ENCODE measurements at regions not wholly inside any gene's neighbourhood (a gene's known extent, or its start where the extent isn't known, plus 50 kb on each side); places are given as distances from the start of the nearest gene placed in this dataset.

GRCh38 chr12:81992461-81992860, 233.3 kb upstream of the PPFIA2 start:
- H3K9me3 Mint-ChIP-seq (ENCODE audit: insufficient read depth), result peaks cover 2% of the 10 kb centered on the region
- CTCF ChIA-PET, result no interaction called here

GRCh38 chr12:81991868-81992267, 232.7 kb upstream of the PPFIA2 start:
- no peak overlapping the region for H3K4me3 ChIP-seq (ENCODE audit: control extremely low read depth in 1 of 5, extremely low read depth in 1 of 5, insufficient read depth in 1 of 5, low read depth in 2 of 5, low read length in 4 of 5)
- H3K27me3 Mint-ChIP-seq, result no peaks in the 10 kb centered on the region
- H3K4me1 Mint-ChIP-seq, result no peaks in the 10 kb centered on the region
- no peaks in the 10 kb centered on the region for H3K9me3 ChIP-seq (ENCODE audit: control extremely low read depth in 1 of 3, control insufficient read depth in 2 of 3, insufficient read depth in 1 of 3, low read length in 2 of 3)
- no peak overlapping the region for H3K4me2 ChIP-seq (replicated peaks; ENCODE audit: low read depth, low read length, poor library complexity, severe bottlenecking)
- intact Hi-C loops (cut with micrococcal nuclease), result no loop called here
- ATAC-seq (ENCODE audit: low read depth) (no peak), DNase-seq (no peak)
- no peak overlapping the region for H3K9ac ChIP-seq (ENCODE audit: low read length)
- POLR2A ChIA-PET, result no interaction called here
- H3K79me2 ChIP-seq (ENCODE audit: control insufficient read depth, insufficient read depth, low read length), result no peaks in the 10 kb centered on the region
- H3K4me3 Mint-ChIP-seq, result no peak overlapping the region
- CTCF ChIA-PET, result no interaction called here
- no peak for TF ChIP-seq CTCF (IDR thresholded peaks at IDR 0.05)
- TF ChIP-seq EZH2 (IDR thresholded peaks at IDR 0.05; ENCODE audit: borderline replicate concordance, insufficient read depth, low read depth, low read length, poor library complexity, severe bottlenecking), result no peak
- no peak overlapping the region for H2AFZ ChIP-seq (ENCODE audit: insufficient read depth, low read depth, low read length, poor library complexity, severe bottlenecking)
- H3K27ac ChIP-seq (ENCODE audit: low read length in 2 of 2), result no peak overlapping the region
- no peak overlapping the region for H3K27ac Mint-ChIP-seq
- H3K36me3 ChIP-seq (replicated peaks in 1 of 2; ENCODE audit: control extremely low read depth in 1 of 2, control insufficient read depth in 1 of 2, extremely low read depth in 1 of 2, insufficient read depth in 2 of 2, low read length in 1 of 2), result no peaks in the 10 kb centered on the region
- no peaks in the 10 kb centered on the region for H3K4me1 ChIP-seq (ENCODE audit: control insufficient read depth in 2 of 2, insufficient read depth in 2 of 2, low read length in 2 of 2)
- no peaks in the 10 kb centered on the region for H4K20me1 ChIP-seq (ENCODE audit: control insufficient read depth, insufficient read depth, low read length, poor library complexity, severe bottlenecking)
- no peaks in the 10 kb centered on the region for H3K27me3 ChIP-seq (replicated peaks in 1 of 4; ENCODE audit: control extremely low read depth in 1 of 4, control insufficient read depth in 3 of 4, insufficient read depth in 4 of 4, low read length in 3 of 4)
- peaks cover 2% of the 10 kb centered on the region for H3K9me3 Mint-ChIP-seq (ENCODE audit: insufficient read depth)

More at GRCh38 chr12:81992461-81992860, 233.3 kb upstream of the PPFIA2 start:
- no CpG with 5 or more reads among the region's 2 CpGs for WGBS (ENCODE audit: insufficient coverage)
- intact Hi-C loops (cut with micrococcal nuclease), result no loop called here
- DNase-seq (no peak), ATAC-seq (ENCODE audit: low read depth) (no peak)
- no peak overlapping the region for H3K27ac ChIP-seq (ENCODE audit: low read length in 2 of 2)
- H3K4me3 Mint-ChIP-seq, result no peak overlapping the region
- H3K79me2 ChIP-seq (ENCODE audit: control insufficient read depth, insufficient read depth, low read length), result no peaks in the 10 kb centered on the region
- no peak overlapping the region for H2AFZ ChIP-seq (ENCODE audit: insufficient read depth, low read depth, low read length, poor library complexity, severe bottlenecking)
- peaks cover 0 to 4% (median 0%) of the 10 kb centered on the region in 3 donors for H3K9me3 ChIP-seq (ENCODE audit: control extremely low read depth in 1 of 3, control insufficient read depth in 2 of 3, insufficient read depth in 1 of 3, low read length in 2 of 3)
- H3K27me3 ChIP-seq (replicated peaks in 1 of 4; ENCODE audit: control extremely low read depth in 1 of 4, control insufficient read depth in 3 of 4, insufficient read depth in 4 of 4, low read length in 3 of 4), result no peaks in the 10 kb centered on the region
- TF ChIP-seq EZH2 (IDR thresholded peaks at IDR 0.05; ENCODE audit: borderline replicate concordance, insufficient read depth, low read depth, low read length, poor library complexity, severe bottlenecking) (no peak), CTCF (IDR thresholded peaks at IDR 0.05) (no peak)
- H3K4me1 ChIP-seq (ENCODE audit: control insufficient read depth in 2 of 2, insufficient read depth in 2 of 2, low read length in 2 of 2), result no peaks in the 10 kb centered on the region
- H3K4me1 Mint-ChIP-seq, result no peaks in the 10 kb centered on the region
- no peak overlapping the region for H3K4me2 ChIP-seq (replicated peaks; ENCODE audit: low read depth, low read length, poor library complexity, severe bottlenecking)
- no peaks in the 10 kb centered on the region for H4K20me1 ChIP-seq (ENCODE audit: control insufficient read depth, insufficient read depth, low read length, poor library complexity, severe bottlenecking)
- H3K27me3 Mint-ChIP-seq, result no peaks in the 10 kb centered on the region
- H3K4me3 ChIP-seq (ENCODE audit: control extremely low read depth in 1 of 5, extremely low read depth in 1 of 5, insufficient read depth in 1 of 5, low read depth in 2 of 5, low read length in 4 of 5), result no peak overlapping the region
- H3K27ac Mint-ChIP-seq, result no peak overlapping the region
- no peak overlapping the region for H3K9ac ChIP-seq (ENCODE audit: low read length)
- H3K36me3 ChIP-seq (replicated peaks in 1 of 2; ENCODE audit: control extremely low read depth in 1 of 2, control insufficient read depth in 1 of 2, extremely low read depth in 1 of 2, insufficient read depth in 2 of 2, low read length in 1 of 2), result no peaks in the 10 kb centered on the region
- POLR2A ChIA-PET, result no interaction called here
